Right atrium auricular region (tissue), 2 donors: ENCODE measurements at regions not wholly inside any gene's neighbourhood (a gene's known extent, or its start where the extent isn't known, plus 50 kb on each side); places are given as distances from the start of the nearest gene placed in this dataset.

Experiments used
- DNase-seq: peaks from one replicate; pipeline ENCODE4 v3.0.0-alpha.2; 2019; ENCODE audit warnings: low spot score
- H3K27ac ChIP-seq, 2 donors: fragments of 200-600 bp; sonication (generic); 1 replicate in 1 of 2; 2 replicates in 1 of 2; pipeline ENCODE4 v1.5.1; 2016 to 2019
- H3K27me3 ChIP-seq, 2 donors: fragments of 200-600 bp; sonication (generic); one replicate each; pipeline versions ENCODE4 v1.5.1 to v1.6.0; 2017 to 2019
- H3K36me3 ChIP-seq: fragments of 200-600 bp; sonication (generic); one replicate; pipeline ENCODE4 v1.5.1; 2016
- H3K4me1 ChIP-seq, 2 donors: fragments of 200-600 bp; sonication (generic); one replicate each; pipeline versions ENCODE4 v1.5.1 to v1.6.0; 2017 to 2019
- H3K4me3 ChIP-seq, 2 donors: fragments of 200-600 bp; sonication (generic); 1 replicate in 1 of 2; 2 replicates in 1 of 2; pipeline ENCODE4 v1.5.1; 2017 to 2019; ENCODE audit warnings: mild to moderate bottlenecking in 1 of 2, moderate library complexity in 1 of 2
- H3K9me3 ChIP-seq, 2 donors: fragments of 200-600 bp; sonication (generic); one replicate each; pipeline ENCODE4 v1.5.1; 2019
- CTCF ChIP-seq, 2 donors: fragments of 200-600 bp; sonication (generic); IDR thresholded peaks; one replicate each; pipeline ENCODE4 v1.5.1; 2019; ENCODE audit warnings: antibody characterized with exemption in 2 of 2

- no peaks in the 10 kb centered on the region for H3K36me3 ChIP-seq
- H3K27me3 ChIP-seq = peaks cover 0 to 9% of the 10 kb centered on the region in 2 donors
- no peak overlapping the region for H3K4me3 ChIP-seq
- no peak overlapping the region for H3K27ac ChIP-seq
- no peak for DNase-seq
- H3K4me1 ChIP-seq = no peaks in the 10 kb centered on the region
- no peaks in the 10 kb centered on the region for H3K9me3 ChIP-seq
- TF ChIP-seq CTCF (IDR thresholded peaks at IDR 0.05) = no peak
Measured at GRCh38 chr13:112204346-112205327, 137.7 kb downstream of the SOX1 start.

DNA sequence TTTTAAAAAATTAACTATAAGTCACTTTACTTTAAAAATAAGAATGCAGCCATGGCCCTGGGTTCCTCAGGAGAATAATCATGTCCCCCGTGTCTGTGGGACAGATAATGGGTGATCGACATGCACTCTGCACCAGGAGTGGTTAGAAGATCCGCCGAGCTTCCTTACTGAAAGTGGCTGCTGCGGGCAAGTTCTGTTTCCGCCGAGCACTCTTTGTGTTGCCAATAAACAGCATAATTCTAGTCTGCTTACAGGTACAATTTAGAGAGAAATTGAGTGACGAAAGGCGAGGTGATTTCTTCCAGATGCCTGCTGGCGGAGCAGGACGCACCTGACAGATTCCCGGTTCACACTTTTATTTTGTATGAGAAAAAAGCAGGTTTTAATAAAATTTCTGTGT is 139.0 kb downstream of the SOX1 start:
- H3K27ac ChIP-seq = no peak overlapping the region
- no peak for TF ChIP-seq CTCF (IDR thresholded peaks at IDR 0.05)
- no peaks in the 10 kb centered on the region for H3K4me1 ChIP-seq
- no peak for DNase-seq
- peaks cover 0 to 9% of the 10 kb centered on the region in 2 donors for H3K27me3 ChIP-seq
- H3K4me3 ChIP-seq = no peak overlapping the region
- H3K36me3 ChIP-seq = no peaks in the 10 kb centered on the region
- no peaks in the 10 kb centered on the region for H3K9me3 ChIP-seq

DNA sequence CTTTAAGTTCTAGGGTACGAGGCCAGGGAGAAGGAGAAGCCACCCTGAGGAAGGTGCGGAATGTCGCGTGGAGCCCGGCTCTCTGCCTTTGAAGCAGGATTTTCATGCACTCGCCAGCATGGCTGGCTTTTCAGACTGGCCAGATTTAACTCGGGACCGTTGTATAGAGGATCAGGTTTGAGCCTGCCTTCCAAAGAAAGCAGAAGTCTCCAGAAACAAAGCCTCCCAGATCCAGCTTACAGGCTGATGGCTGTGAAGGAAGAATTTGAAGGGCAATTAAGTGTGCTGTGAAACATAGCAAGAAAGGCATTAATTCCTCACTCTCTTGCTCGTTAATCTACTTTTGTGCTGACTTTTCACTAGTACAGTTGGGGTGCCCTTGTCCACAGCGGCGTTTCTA is 140.2 kb downstream of the SOX1 start:
- Histone ChIP-seq H3K27me3 (peaks cover 0 to 9% of the 10 kb centered on the region in 2 donors), H3K4me3 (no peak overlapping the region), H3K9me3 (no peaks in the 10 kb centered on the region), H3K36me3 (no peaks in the 10 kb centered on the region), H3K27ac (no peak overlapping the region), H3K4me1 (no peaks in the 10 kb centered on the region)
- DNase-seq = no peak
- no peak for TF ChIP-seq CTCF (IDR thresholded peaks at IDR 0.05)

GRCh38 chr13:112208656-112209055 is 141.7 kb downstream of the SOX1 start:
- peaks cover 0 to 9% of the 10 kb centered on the region in 2 donors for H3K27me3 ChIP-seq
- H3K4me3 ChIP-seq = no peak overlapping the region
- no peak for TF ChIP-seq CTCF (IDR thresholded peaks at IDR 0.05)
- H3K36me3 ChIP-seq = no peaks in the 10 kb centered on the region
- no peak overlapping the region for H3K27ac ChIP-seq
- no peak for DNase-seq
- H3K9me3 ChIP-seq = no peaks in the 10 kb centered on the region
- no peaks in the 10 kb centered on the region for H3K4me1 ChIP-seq

- no peaks in the 10 kb centered on the region for H3K9me3 ChIP-seq
- no peak overlapping the region for H3K27ac ChIP-seq
- H3K4me3 ChIP-seq = no peak overlapping the region
- TF ChIP-seq CTCF (IDR thresholded peaks at IDR 0.05) = no peak
- no peaks in the 10 kb centered on the region for H3K36me3 ChIP-seq
- peaks cover 0 to 9% of the 10 kb centered on the region in 2 donors for H3K27me3 ChIP-seq
- no peaks in the 10 kb centered on the region for H3K4me1 ChIP-seq
- DNase-seq = no peak
Measured at GRCh38 chr13:112209266-112209665, 142.3 kb downstream of the SOX1 start.
